Upper lobe of left lung (tissue), 6 donors: ENCODE measurements at regions not wholly inside any gene's neighbourhood (a gene's known extent, or its start where the extent isn't known, plus 50 kb on each side); places are given as distances from the start of the nearest gene placed in this dataset.

ENCODE experiments used
- ATAC-seq, 2 donors: fragments of 200-7000 bp; cut with Tn5 transposase; one replicate each; pipeline ENCODE4 v1.9.1; 2022; ENCODE audit warnings: mild to moderate bottlenecking in 2 of 2, moderate library complexity in 2 of 2; ENCODE audit not compliant: low FRiP score in 2 of 2
- DNase-seq, 2 donors: peaks; one replicate each; pipeline ENCODE4 v3.0.0-alpha.2; 2019 to 2020
- H3K27ac ChIP-seq, 4 donors: fragments of 200-600 bp; sonication (generic); one replicate each; pipeline ENCODE4 v1.5.1; 2016 to 2019
- H3K27me3 ChIP-seq, 4 donors: fragments of 200-600 bp; sonication (generic); one replicate each; pipeline ENCODE4 v1.5.1; 2017 to 2019
- H3K36me3 ChIP-seq, 4 donors: fragments of 200-600 bp; sonication (generic); one replicate each; pipeline ENCODE4 v1.5.1; 2016 to 2019
- H3K4me1 ChIP-seq, 4 donors: fragments of 200-600 bp; sonication (generic); one replicate each; pipeline ENCODE4 v1.5.1; 2018 to 2019
- H3K4me3 ChIP-seq, 4 donors: fragments of 200-600 bp; sonication (generic); one replicate each; pipeline ENCODE4 v1.5.1; 2017 to 2019; ENCODE audit warnings: mild to moderate bottlenecking in 2 of 4, moderate library complexity in 1 of 4
- H3K9me3 ChIP-seq, 4 donors: fragments of 200-600 bp; sonication (generic); one replicate each; pipeline ENCODE4 v1.5.1; 2018 to 2019
- CTCF ChIP-seq, 6 experiments: fragments of 450-650 bp in 4 of 6; fragments of 200-600 bp in 2 of 6; sonication (generic) in 2 of 6; IDR thresholded peaks; one replicate each; pipeline ENCODE4 v1.5.1; 2016 to 2019; ENCODE audit warnings: antibody characterized with exemption in 6 of 6
- EP300 ChIP-seq, 4 donors: sonication (generic); formaldehyde crosslinking; IDR thresholded peaks; one replicate each; pipeline ENCODE4 v1.5.1; 2017; ENCODE audit warnings: antibody characterized with exemption in 4 of 4, control low read depth in 2 of 4
- POLR2A ChIP-seq, 4 donors: fragments of 450-650 bp; IDR thresholded peaks; one replicate each; pipeline ENCODE4 v1.5.1; 2016 to 2017; ENCODE audit warnings: antibody characterized with exemption in 4 of 4, mild to moderate bottlenecking in 2 of 4
- POLR2AphosphoS5 ChIP-seq, 2 donors: sonication (generic); formaldehyde crosslinking; IDR thresholded peaks; one replicate each; pipeline ENCODE4 v1.5.1; 2017; ENCODE audit warnings: antibody characterized with exemption in 2 of 2
- WGBS, 2 donors: methylation state at CpG; one replicate each; pipeline ENCODE4 v1.1.5; 2017 to 2018; 5-methylcytosine and 5-hydroxymethylcytosine counted together
- donor health status: DM: no; HTN: no; CAD: no; lungs with moderate emphysema.
- donor health status: DM: no; HTN: yes; CAD: no; lungs with severe emphysema.

- DNase-seq (no peak), ATAC-seq (no peak)
- Histone ChIP-seq H3K36me3 (no peaks in the 10 kb centered on the region), H3K4me1 (no peaks in the 10 kb centered on the region), H3K9me3 (no peaks in the 10 kb centered on the region), H3K27me3 (no peaks in the 10 kb centered on the region), H3K4me3 (no peak overlapping the region), H3K27ac (no peak overlapping the region)
- WGBS, 2 donors: 51 to 59% methylated on average over 2 of the region's 2 CpGs
- TF ChIP-seq EP300 (IDR thresholded peaks at IDR 0.05): no peak
- TF ChIP-seq CTCF (IDR thresholded peaks at IDR 0.05): no peak
- no peak for TF ChIP-seq POLR2AphosphoS5 (IDR thresholded peaks at IDR 0.05)
- no peak for TF ChIP-seq POLR2A (IDR thresholded peaks at IDR 0.05)
These were observed 539.2 kb downstream of the HTR7 start for GRCh38 chr10:90318659-90319058.

GRCh38 chr10:90319188-90319914 lies 538.5 kb downstream of the HTR7 start:
- no peak overlapping the region for H3K4me3 ChIP-seq
- no peak for ATAC-seq
- no peaks in the 10 kb centered on the region for H3K4me1 ChIP-seq
- no peak overlapping the region for H3K27ac ChIP-seq
- no peaks in the 10 kb centered on the region for H3K27me3 ChIP-seq
- H3K36me3 ChIP-seq: no peaks in the 10 kb centered on the region
- no peak for DNase-seq
- no peaks in the 10 kb centered on the region for H3K9me3 ChIP-seq
- TF ChIP-seq CTCF (IDR thresholded peaks at IDR 0.05) (no peak), EP300 (IDR thresholded peaks at IDR 0.05) (no peak), POLR2AphosphoS5 (IDR thresholded peaks at IDR 0.05) (no peak), POLR2A (IDR thresholded peaks at IDR 0.05) (no peak)
- WGBS, 2 donors: 60 to 65% methylated on average over 5 of the region's 5 CpGs

- no peak for DNase-seq
- no peak for ATAC-seq
- no peak for TF ChIP-seq EP300 (IDR thresholded peaks at IDR 0.05)
- TF ChIP-seq CTCF (IDR thresholded peaks at IDR 0.05): no peak
- 89 to 91% methylated on average over 3 of the region's 3 CpGs for WGBS, 2 donors
- no peaks in the 10 kb centered on the region for H3K4me1 ChIP-seq
- H3K27me3 ChIP-seq: no peaks in the 10 kb centered on the region
- no peak overlapping the region for H3K27ac ChIP-seq
- no peak overlapping the region for H3K4me3 ChIP-seq
- no peaks in the 10 kb centered on the region for H3K9me3 ChIP-seq
- no peaks in the 10 kb centered on the region for H3K36me3 ChIP-seq
These were observed 536.6 kb downstream of the HTR7 start for GRCh38 chr10:90321132-90321816.

GRCh38 chr10:90326498-90327267 lies 531.2 kb downstream of the HTR7 start:
- H3K4me1 ChIP-seq: no peaks in the 10 kb centered on the region
- no peak for TF ChIP-seq CTCF (IDR thresholded peaks at IDR 0.05)
- no peak for TF ChIP-seq POLR2A (IDR thresholded peaks at IDR 0.05)
- TF ChIP-seq POLR2AphosphoS5 (IDR thresholded peaks at IDR 0.05): no peak
- TF ChIP-seq EP300 (IDR thresholded peaks at IDR 0.05): no peak
- WGBS, 2 donors: 79 to 88% methylated on average over 2 of the region's 2 CpGs
- no peak overlapping the region for H3K4me3 ChIP-seq
- H3K27ac ChIP-seq: no peak overlapping the region
- H3K36me3 ChIP-seq: no peaks in the 10 kb centered on the region
- DNase-seq: no peak
- no peak for ATAC-seq
- no peaks in the 10 kb centered on the region for H3K27me3 ChIP-seq
- no peaks in the 10 kb centered on the region for H3K9me3 ChIP-seq
